Bone marrow (tissue), 2 donors: ENCODE measurements at regions not wholly inside any gene's neighbourhood (a gene's known extent, or its start where the extent isn't known, plus 50 kb on each side); places are given as distances from the start of the nearest gene placed in this dataset.

Experiments
- DNase-seq, 2 donors: peaks; one replicate each; lab custom pipeline; 2025; lab: John Stamatoyannopoulos, UW

DNA sequence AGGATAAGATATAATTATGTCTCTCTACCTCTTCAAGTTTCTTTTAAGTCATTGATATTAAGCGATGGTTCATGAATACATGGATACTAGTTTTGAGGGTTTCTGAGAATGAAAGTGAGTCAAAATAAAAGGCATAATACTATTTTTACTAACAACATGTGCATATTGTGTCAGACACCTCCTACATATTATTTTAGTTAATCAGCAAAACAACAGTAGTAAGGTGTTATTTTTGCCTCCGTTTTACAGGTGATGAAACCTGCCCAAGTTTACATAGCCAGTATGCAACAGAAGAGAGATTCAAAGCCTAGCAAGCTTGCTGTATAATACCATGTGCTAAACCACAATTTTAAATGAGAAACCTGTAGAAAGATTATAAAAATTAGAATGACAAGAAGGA, 544.1 kb downstream of the EPHA5 start:
- no peak for DNase-seq

DNA sequence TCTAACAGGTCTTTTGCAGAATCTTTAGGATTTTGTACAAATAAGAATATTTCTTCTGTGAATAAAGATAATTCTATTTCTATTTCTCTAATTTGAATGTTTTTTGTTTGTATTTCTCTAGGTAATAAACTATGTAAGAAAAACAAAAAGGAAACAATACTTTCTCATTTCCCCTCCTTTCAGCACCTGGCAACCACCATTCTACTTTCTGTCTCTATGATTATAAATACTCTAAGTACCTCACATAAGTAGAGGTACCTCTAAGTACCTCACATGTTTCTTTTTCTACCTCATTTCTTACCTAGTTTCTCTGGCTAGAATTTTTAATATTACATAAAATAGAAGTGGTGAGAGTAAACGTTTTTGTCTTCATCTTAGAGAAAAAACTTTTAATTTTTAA, 550.0 kb downstream of the EPHA5 start:
- no peak for DNase-seq

DNA sequence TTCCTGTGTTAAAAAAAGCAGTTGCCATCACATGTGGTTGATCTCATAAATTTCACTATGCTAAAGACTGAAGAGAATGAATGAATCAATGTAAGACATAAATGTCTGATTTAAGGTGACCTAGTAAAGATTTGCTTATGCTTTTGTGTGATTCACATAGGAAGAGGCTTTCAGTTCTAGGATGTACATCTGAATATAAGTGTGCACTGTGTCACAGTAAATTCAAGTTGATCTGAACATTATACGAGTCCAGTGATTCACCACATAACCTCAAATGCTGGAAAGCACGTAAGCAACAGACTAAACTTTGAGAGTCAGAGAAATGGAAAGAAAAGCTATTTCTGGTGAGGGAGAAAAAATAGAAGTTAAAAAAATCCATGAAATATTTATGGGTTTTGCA, 567.9 kb downstream of the EPHA5 start:
- DNase-seq = no peak

DNA sequence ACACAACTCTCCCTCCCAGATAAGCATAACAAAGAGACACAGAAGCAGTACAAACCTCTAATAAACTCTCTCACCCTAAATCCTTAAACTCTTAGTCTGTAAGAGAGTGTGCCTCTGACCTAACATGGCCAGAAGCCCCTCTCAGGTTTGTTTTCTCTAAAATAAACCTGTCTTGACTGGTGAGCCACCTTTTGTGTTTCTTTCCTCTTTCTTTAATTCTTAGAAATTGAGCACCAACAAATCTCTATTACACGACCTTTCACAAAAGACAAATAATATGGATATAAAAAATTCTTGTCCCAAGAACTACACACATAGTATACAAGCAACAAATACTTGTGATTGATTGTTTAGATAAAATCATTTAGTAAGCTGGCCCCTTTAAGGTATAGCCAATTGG, 573.7 kb downstream of the EPHA5 start:
- DNase-seq = no peak

DNA sequence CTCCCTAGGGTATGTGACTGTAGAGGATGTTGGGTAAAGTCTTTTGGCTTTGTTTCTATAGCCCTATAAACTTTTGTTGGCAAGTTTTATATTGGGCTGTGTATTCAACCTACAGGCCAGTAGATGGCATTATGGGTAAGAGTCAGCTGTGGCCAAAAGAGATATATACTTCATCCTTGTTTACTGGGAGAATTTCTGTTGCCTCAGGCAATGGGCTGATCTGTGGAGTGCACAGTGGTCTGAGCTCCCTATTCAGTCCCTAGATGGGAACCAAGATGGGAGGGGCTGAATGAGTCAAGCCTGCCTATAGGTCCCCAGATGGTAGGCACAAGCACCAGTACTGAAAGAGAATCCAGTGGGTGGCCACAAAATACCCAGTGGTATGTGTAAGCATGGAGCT, 580.6 kb downstream of the EPHA5 start:
- no peak for DNase-seq

DNA sequence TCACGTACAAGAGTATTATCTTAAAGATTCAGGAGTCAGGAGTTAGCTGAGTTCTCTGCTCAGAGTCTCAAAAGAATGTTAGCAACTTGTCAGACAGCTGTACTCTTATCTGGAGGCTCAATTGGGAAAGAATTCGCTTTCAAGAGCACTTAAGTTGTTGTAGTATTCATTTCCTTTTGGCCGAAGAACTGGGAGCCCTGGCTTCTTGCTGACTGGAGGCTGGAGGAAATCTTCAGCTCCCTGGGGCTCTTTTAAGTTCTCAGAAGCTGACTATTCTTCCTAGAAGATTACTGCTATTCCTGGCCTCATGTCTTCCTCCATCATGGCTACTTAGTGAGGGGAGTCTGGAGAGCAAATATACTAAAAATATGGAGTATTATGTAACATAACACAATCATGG, 587.2 kb downstream of the EPHA5 start:
- DNase-seq = no peak

DNA sequence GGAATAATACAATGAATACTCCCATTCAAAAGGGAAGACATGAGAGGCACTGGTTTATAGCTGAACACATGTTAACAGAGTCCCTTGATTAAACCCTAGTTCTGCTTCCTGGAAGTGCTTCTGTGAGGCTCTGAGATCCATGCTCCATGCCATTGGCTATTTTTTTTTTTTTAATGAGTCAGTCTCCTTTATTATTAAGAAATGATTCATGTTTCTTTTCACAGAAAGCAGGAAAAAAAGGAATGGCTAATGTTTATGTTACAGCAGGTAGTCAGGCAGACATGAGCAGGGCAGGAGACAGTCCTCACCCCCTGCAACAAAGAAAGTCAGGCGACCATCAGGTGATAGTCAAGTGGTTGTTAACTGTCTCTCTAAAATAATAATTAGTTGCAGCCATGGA, 598.7 kb downstream of the EPHA5 start:
- DNase-seq = no peak

DNA sequence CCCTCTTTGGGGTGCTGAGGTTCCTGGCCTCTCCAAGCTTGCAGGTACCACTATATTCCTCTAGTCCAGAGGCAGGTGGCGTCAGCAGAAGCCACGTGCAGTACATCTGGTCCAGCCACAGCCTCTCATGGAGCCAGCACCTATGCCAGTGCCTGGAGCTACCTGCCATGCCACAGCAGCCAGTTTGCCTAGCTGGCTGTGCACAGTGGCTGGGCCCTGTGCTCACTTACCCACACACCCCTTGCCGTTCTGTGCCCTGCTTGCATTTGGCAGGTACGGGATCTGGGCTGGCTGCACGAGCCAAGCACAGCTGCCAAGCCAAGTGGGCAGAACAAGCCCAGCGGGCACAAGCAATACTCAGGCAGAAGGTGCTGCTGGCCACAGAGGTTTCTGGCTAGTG, 601.1 kb downstream of the EPHA5 start:
- no peak for DNase-seq

DNA sequence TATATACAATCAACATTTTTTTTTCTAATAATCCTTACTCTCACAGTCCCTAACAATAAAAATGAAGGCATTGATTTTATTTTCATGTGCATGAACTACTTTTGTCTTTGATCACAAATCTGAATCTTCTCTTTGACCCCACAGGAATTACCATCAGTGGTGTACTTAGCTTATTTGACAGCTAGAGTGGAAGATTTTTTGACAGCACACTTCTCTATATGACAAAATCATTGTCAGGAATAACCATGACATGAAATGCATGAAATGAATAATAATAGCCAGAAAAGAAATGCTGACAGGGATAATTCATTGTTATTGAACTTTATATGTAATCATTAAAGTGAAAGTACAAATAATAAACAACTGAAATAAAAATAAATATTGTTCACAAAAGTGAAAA, 604.2 kb downstream of the EPHA5 start:
- DNase-seq = no peak

DNA sequence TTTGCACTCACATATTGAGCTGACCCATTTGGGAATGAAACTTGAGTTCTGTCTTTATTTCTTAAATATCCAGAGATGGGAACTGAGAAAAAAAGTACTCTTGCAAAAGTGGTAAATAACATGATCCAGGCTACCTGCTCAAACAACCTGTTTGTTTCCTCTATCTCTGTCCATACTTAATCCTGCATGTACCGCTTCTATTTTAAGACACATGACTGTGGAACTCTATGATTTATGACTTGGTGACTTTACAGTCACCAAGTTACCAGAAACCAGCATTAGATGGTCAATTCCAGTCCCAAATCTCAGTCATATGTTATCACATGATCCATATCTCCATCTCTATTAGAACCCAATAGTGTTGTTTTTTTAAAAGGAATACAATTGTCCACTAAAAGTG, 606.7 kb downstream of the EPHA5 start:
- no peak for DNase-seq

DNA sequence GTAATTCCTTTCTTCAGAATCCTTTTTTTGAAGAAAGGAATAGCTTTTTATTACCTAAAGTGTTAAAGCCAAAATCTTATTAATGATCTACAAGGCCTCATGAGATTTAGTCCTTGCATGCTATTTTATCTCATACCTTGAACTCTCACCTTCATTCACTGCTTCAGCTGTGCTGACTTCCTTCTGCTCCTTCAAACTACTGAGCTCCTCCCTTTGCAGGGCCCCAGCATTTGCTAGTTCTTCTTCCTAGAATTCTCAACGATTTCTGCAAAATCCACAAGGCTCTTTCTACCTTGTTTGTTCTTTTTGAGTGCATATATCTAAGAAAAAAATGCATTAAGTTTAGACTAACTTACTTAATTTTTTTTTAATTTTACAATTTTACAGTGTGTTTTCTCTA, 619.5 kb downstream of the EPHA5 start:
- DNase-seq = no peak

DNA sequence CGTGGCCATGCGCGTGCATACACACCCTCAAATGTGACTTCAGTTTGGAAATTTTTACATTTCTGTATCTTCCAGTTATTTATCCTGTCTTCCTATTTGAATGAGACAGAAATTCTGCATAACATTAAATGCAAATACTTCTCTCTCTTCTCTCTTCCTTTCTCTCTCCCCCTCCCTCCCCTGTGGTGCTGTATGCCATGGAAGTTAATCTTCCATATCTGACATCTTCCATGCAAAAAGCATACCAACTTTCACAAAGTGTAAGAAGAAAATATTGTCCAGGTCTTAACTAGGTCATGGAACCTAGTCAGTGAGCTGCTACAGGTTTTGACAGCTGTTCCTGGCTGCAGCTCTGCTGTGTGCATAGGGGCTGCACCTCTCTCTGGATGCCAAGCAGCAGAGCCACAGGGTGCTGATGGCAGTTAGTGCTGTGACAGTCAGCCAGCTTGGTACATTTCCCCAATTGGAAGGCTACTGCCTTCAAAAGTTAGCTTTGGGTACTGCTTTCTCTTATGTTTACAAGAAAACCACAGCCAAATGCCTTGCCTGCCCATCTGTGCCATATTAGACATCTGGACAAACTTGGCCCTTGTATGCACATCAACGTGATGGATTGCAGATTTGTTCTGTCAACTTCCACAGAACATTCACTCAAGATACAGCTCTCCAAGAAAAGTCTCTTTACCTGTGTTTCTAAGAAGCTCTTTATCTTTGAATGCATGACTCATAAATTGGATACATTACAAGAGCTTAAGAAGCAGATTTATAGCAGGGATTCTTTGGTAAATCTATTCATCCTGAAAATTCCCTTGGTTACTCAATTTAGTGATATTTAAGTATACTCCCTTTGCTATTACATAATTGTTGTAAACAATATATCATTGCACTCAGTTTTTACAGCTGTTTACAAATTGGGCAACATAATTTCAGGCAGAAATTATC, 623.8 kb downstream of the EPHA5 start:
- DNase-seq = no peak

DNA sequence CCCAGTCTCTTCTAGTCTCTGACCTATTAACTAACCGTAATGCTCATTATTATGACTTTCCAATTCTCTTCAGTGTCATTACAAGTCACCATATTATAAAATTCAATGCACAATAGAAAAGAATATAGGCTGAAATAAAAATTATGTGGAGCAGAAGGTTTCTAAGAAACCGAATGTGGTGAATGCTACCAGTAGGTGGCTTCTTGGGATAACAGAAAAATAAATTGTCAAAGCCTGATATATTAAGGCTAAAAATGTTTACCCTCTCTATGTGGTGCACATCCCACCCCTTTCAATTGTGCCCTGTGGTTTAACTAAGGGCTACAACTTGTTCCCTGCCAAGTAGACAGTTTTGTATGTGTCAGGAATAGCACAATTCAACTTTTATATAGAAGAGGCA, 624.6 kb upstream of the TECRL start:
- DNase-seq = no peak

DNA sequence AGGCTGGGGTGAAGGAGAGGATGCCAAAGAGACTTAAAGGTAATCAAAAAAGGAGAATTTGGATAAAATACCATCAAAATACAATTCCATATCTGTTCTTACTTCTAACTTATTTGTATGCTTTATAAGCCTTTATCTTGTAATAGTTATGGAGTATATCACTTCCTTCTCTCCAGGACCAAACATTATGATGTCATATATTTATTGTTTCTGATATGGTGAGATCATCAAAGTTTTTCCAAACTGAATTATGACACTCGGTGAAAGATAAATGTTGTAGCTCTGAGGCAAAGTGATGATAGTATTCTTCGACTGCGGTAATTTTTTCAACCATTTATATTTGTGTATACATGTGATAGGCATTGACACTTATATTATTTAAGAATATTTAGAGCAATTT, 619.3 kb upstream of the TECRL start:
- no peak for DNase-seq

DNA sequence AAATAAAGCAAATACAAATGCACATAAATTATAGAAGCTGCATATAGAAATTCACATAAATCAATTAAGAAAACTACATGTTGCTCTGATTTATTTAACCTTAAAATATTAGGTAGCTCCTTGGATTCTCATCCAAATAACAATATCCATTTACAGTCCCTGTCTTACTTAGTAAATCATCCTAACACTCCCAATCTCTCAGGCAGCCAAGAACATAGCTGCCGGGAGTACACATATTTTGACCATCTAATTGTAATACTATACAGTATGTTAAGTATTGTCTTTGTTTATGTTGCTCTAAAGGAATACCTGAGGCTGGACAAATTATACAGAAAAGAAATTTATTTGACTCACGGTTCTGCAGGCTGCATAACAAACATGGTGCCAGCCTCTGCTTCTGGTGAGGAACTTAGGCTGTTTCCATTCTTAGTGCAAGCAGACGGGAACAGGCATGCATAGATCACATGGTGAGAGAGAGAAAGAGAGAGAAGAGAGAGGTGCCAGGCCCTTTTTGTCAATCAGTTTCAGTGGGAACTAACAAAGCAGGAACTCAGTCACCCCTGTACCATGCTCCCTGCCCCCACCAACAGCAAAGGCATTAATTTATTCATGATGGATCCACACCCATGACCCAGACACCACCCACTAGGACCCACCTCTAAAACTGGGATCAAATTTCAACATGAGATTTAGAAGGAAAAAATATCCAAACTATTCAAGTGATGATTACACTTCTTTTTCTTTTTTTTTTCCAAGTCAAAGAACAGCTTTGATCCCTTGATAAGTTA, 614.8 kb upstream of the TECRL start:
- no peak for DNase-seq

DNA sequence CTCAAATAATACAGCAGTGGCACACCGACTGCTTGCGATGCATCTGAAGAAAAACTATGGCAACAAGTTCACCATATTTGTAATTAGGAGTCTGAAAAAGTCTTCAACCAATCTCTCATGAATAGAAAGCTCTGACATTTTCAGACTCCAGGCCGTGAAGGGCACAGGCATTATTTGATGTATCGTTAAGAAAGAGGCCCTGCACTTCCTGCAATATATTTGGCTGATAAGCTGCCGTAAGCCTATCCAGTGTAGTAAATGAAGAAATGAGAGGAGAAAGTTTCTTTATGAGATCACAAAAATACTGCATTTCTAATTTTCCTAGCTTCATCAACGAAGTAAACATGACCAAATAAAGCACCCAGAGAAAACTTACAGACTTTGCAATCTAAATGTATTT, 613.8 kb upstream of the TECRL start:
- no peak for DNase-seq

DNA sequence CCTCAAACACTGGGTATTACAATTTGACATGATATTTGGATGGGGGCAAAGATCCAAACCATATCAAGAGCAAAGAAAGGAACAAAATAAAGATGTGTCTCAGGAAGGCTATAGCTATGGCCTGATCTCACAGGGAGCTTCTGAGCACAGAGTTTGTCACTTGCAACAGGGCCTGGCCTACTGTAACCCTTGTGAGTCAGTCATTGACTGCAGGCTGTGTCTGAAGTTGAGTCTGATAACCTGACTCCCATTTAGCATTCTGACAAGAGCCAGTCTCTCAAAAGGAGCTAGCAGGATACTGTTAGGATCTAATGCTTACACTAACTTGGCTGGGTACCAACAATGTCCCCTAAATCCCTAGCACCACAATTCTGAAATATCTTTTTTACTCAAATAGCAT, 612.5 kb upstream of the TECRL start:
- no peak for DNase-seq

DNA sequence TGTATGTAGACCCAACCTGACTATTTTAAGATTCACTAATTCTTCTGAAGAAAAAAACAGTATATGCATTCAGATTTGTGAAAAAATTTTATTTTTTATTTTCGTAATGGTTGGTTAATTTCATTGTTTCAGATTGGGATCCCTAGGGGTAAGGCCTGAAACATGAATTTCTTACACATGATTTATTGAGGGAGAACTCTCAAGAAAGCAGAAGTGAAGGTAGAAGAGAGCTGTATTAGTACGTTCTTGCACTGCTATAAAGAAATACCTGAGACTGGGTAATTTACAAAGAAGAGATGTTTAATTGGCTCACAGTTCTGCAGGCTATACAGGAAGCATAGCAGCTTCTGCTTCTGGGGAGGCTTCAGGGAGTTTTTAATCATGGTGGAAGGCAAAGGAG, 611.9 kb upstream of the TECRL start:
- DNase-seq = no peak

DNA sequence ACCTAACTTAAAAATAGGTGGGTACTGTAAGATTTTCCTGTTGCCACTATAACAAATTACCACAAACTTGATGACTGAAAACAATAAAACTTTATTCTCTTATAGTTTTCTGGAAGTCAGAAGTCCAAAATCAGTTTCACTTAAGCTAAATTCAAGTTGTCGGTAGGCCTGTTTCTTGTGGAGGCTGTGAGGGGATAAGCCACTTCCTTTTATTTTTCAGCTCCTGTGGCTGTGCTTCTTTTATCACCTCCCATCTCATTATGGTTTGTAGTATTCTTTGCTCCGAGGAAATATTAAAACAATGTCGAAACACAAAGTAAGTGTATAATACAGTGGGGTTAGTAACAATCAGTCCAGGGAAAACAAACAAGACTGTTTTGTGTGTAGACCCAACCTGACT, 610.5 kb upstream of the TECRL start:
- no peak for DNase-seq

DNA sequence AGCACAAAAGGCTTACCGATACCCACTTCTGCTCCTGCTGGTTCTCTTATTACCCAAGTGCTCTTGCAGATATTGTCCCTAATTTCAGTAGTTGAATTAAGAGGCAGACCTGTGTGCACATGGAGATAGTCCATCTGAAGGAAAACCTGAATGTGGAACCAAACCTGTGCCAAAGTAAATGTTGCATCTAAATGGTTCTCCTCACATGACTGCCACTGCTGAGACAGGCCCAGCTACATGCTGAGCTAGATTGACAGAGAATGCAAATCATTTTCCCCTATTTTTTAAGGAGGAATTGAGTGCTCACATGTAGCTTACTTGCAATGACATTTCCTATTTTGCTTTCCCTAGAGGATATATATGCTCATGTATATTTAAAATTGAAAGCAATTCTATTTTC, 609.1 kb upstream of the TECRL start:
- DNase-seq = no peak

DNA sequence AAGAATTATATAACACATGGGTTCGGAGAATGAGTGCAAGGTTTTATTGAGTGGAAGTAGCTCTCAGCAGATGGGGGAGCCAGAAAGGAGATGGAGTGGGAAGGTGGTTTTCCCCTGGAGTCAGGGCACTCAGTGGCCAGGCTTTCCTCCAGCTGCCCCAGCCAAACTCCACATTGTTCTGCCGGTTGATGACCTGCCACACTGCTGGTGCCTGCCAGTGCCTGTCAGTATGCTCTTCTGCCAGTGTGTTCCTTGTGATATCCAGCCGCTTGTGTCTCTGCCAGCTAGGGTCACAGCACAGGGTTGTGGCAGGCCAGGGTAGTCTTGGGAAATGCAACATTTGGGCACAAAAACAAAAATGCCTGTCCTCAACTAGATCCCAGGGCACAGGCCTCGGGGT, 604.8 kb upstream of the TECRL start:
- no peak for DNase-seq

DNA sequence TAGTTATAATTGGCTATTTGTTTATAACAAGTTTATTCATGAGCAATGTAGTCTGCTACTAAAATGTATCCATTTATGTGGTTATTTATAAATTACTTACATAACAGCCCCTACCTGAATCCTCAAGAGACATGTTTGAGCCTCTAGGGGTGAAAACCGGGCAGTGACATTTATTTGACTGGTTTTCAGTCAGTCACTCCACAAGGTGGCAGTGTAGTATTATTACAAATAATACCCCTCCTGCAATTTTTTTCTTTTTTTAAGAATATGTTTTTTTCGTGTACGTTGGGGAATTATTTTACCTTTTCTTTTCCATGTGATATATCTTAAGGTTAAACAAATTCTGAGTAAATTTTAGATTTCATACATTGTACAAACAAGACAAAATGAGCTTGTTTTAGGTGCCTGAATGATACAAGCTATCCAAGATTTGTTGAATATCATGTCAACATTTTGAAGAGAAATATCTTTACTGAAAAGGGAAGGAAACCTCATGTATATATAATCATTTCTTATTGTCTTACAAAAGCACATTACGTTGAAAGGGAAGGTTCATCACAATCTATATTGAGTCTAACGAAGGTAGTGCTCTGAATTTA, 598.7 kb upstream of the TECRL start:
- DNase-seq = no peak

DNA sequence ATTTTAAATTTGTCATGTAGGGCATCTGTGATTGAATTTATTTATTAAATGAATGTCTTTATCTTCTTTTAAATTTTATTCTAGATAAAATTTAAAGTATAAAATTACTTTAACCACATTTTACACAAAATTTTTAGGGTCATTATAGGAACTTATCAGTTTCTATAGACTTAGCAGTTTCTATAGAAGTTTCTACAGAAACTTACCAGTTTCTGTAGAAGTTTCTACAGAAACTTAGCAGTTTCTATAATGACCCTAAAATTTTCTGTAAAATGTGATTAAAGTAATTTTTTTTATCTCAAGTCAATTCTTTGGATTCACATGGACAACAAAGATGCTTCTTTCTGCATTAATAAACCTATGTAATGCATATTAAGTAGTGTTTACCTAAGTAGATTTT, 565.9 kb upstream of the TECRL start:
- DNase-seq = no peak
